Fibroblast of lung (primary cell): ENCODE measurements at regions not wholly inside any gene's neighbourhood (a gene's known extent, or its start where the extent isn't known, plus 50 kb on each side); places are given as distances from the start of the nearest gene placed in this dataset.
"Not testable (repeated sequence)": the region's sequence is repeated elsewhere in the genome, so short reads cannot be mapped to it uniquely, and the experiment has no call there.

ENCODE experiments used
- DNase-seq, 2 donors: peaks; one replicate each; pipeline versions ENCODE4 v3.0.0 to v3.0.0-alpha.2; 2010; ENCODE audit warnings: low read depth in 2 of 2
- H2AFZ ChIP-seq: 2 replicates; pipeline ENCODE4 v1.5.1; 2012; ENCODE audit warnings: low read length, control low read depth, inconsistent platforms
- H3K27ac ChIP-seq: 2 replicates; pipeline ENCODE4 v1.5.1; 2011; ENCODE audit warnings: low read length, control low read depth; ENCODE audit not compliant: insufficient read depth
- H3K27me3 ChIP-seq: 2 replicates; pipeline ENCODE4 v1.5.1; 2011; ENCODE audit warnings: mild to moderate bottlenecking, low read length; ENCODE audit not compliant: control insufficient read depth, insufficient read depth
- H3K36me3 ChIP-seq: 2 replicates; pipeline ENCODE4 v1.5.1; 2011; ENCODE audit warnings: low read length; ENCODE audit not compliant: control insufficient read depth, insufficient read depth
- H3K4me1 ChIP-seq: 2 replicates; pipeline ENCODE4 v1.5.1; 2011; ENCODE audit warnings: low read length; ENCODE audit not compliant: control insufficient read depth, insufficient read depth; ENCODE audit errors: extremely low read depth
- H3K4me2 ChIP-seq: 2 replicates; pipeline ENCODE4 v1.5.1; 2011; ENCODE audit warnings: low read length, control low read depth; ENCODE audit not compliant: insufficient read depth; ENCODE audit errors: extremely low read depth
- H3K4me3 ChIP-seq, 4 experiments: fragments of 200-600 bp in 1 of 4; sonication (generic) in 1 of 4; replicated peaks in 1 of 4; 2 replicates each; pipeline ENCODE4 v1.5.1; 2011 to 2016; ENCODE audit warnings: low read length in 4 of 4, low read depth in 3 of 4, mild to moderate bottlenecking in 3 of 4, control low read depth in 2 of 4, inconsistent platforms in 1 of 4, mixed read lengths in 1 of 4; ENCODE audit not compliant: insufficient read depth in 1 of 4; ENCODE audit errors: control extremely low read depth in 1 of 4
- H3K79me2 ChIP-seq: 2 replicates; pipeline ENCODE4 v1.5.1; 2012; ENCODE audit warnings: mild to moderate bottlenecking, low read length, inconsistent platforms; ENCODE audit not compliant: control insufficient read depth, insufficient read depth
- H3K9ac ChIP-seq: 2 replicates; pipeline ENCODE4 v1.5.1; 2011; ENCODE audit warnings: mild to moderate bottlenecking, low read length, control low read depth; ENCODE audit not compliant: insufficient read depth
- H3K9me3 ChIP-seq: 2 replicates; pipeline ENCODE4 v1.5.1; 2012; ENCODE audit warnings: low read depth, low read length; ENCODE audit not compliant: control insufficient read depth, insufficient read depth
- H4K20me1 ChIP-seq: 2 replicates; pipeline ENCODE4 v1.5.1; 2011; ENCODE audit warnings: low read length; ENCODE audit not compliant: control insufficient read depth, insufficient read depth; ENCODE audit errors: extremely low read depth
- EZH2 ChIP-seq: IDR thresholded peaks from 2 replicates; pipeline ENCODE4 v1.5.1; 2012; ENCODE audit warnings: low read length, control low read depth, mild to moderate bottlenecking; ENCODE audit errors: missing control alignments
- TF ChIP-seq, protein P1 (sequence below), 2 donors: IDR thresholded peaks in 1 of 2; conservative IDR thresholded peaks in 1 of 2; 1 replicate in 1 of 2; 2 replicates in 1 of 2; pipeline ENCODE4 v1.5.1; 2011 to 2012; ENCODE audit warnings: low read length in 2 of 2, control low read depth in 1 of 2, inconsistent platforms in 1 of 2, low read depth in 1 of 2, mild to moderate bottlenecking in 1 of 2

DNA sequence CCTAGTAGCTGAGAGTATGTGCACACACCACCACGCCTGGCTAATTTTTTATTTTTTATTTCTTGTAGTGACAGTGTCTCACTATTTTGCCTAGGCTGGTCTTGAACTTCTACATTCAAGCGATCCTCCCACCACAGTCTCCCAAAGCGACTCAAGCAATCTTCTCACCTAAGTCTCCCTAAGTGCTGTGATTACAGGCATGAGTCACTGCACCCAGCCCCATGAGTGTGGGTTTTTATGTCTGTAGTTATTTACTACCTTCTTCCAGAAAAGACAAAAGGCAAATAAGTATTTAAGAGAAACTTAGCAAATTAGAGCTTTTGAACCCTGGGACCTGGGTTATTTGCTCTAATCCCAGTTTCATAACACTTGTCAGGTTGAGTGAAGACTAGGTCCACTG lies 92.3 kb upstream of the HCRTR2 start:
- Histone ChIP-seq H3K4me2 (no peak overlapping the region), H4K20me1 (no peaks in the 10 kb centered on the region), H3K4me3 (no peak overlapping the region), H3K79me2 (no peaks in the 10 kb centered on the region), H3K9me3 (no peaks in the 10 kb centered on the region), H3K27me3 (no peaks in the 10 kb centered on the region), H3K9ac (no peak overlapping the region), H3K4me1 (no peaks in the 10 kb centered on the region), H3K27ac (no peak overlapping the region), H2AFZ (no peak overlapping the region), H3K36me3 (no peaks in the 10 kb centered on the region)
- no peak for DNase-seq
- TF ChIP-seq, protein P1, sequence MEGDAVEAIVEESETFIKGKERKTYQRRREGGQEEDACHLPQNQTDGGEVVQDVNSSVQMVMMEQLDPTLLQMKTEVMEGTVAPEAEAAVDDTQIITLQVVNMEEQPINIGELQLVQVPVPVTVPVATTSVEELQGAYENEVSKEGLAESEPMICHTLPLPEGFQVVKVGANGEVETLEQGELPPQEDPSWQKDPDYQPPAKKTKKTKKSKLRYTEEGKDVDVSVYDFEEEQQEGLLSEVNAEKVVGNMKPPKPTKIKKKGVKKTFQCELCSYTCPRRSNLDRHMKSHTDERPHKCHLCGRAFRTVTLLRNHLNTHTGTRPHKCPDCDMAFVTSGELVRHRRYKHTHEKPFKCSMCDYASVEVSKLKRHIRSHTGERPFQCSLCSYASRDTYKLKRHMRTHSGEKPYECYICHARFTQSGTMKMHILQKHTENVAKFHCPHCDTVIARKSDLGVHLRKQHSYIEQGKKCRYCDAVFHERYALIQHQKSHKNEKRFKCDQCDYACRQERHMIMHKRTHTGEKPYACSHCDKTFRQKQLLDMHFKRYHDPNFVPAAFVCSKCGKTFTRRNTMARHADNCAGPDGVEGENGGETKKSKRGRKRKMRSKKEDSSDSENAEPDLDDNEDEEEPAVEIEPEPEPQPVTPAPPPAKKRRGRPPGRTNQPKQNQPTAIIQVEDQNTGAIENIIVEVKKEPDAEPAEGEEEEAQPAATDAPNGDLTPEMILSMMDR (conservative IDR thresholded peaks at IDR 0.05 in 1 of 2, IDR thresholded peaks at IDR 0.05 in 1 of 2; ENCODE audit: low read depth in 1 of 2, low read length in 2 of 2), result no peak
- no peak for TF ChIP-seq EZH2

GRCh38 chr6:55088011-55088410 lies 86.3 kb upstream of the HCRTR2 start:
- not testable (repeated sequence) for H3K4me2 ChIP-seq, H3K36me3 ChIP-seq, H3K4me1 ChIP-seq, H3K79me2 ChIP-seq, H3K4me3 ChIP-seq, H3K9me3 ChIP-seq, H2AFZ ChIP-seq, H3K9ac ChIP-seq, H4K20me1 ChIP-seq, H3K27me3 ChIP-seq, H3K27ac ChIP-seq
- peak in 1 of 2 donors; percentile 27 for DNase-seq

- H3K27ac ChIP-seq, result no peak overlapping the region
- no peak overlapping the region for H3K4me3 ChIP-seq
- no peaks in the 10 kb centered on the region for H3K27me3 ChIP-seq
- H3K9me3 ChIP-seq, result no peaks in the 10 kb centered on the region
- no peaks in the 10 kb centered on the region for H3K79me2 ChIP-seq
- TF ChIP-seq, protein P1 (conservative IDR thresholded peaks at IDR 0.05 in 1 of 2, IDR thresholded peaks at IDR 0.05 in 1 of 2; ENCODE audit: low read depth in 1 of 2, low read length in 2 of 2), result no peak
- no peak for TF ChIP-seq EZH2
- H3K4me2 ChIP-seq, result no peak overlapping the region
- no peaks in the 10 kb centered on the region for H4K20me1 ChIP-seq
- no peaks in the 10 kb centered on the region for H3K36me3 ChIP-seq
- no peak for DNase-seq
- no peak overlapping the region for H3K9ac ChIP-seq
- H2AFZ ChIP-seq, result no peak overlapping the region
- no peaks in the 10 kb centered on the region for H3K4me1 ChIP-seq
Observed at GRCh38 chr6:55088902-55089301, 85.4 kb upstream of the HCRTR2 start.

DNA sequence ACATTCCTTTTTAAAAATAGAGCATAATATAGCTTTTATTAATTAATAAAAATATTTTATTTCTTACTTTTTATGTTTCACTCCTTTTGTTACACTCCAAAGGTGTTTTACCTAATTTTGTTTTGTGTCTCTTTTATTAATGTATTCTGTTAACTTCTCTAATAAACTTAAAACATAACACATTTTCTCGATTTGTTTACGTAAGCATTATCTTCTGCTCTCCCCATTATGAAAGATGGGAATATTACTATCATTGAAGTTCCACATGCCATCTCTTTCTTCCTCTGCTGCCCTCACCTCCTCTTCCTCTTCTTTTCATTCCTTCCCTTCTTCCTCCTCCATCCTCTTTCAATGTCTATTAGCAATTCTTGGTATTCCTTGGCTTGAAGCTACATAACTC lies 85.0 kb upstream of the HCRTR2 start:
- DNase-seq, result no peak

More for the DNA sequence above, 85.0 kb upstream of the HCRTR2 start:
- no peaks in the 10 kb centered on the region for H4K20me1 ChIP-seq
- no peaks in the 10 kb centered on the region for H3K27me3 ChIP-seq
- no peaks in the 10 kb centered on the region for H3K4me1 ChIP-seq
- H3K36me3 ChIP-seq, result no peaks in the 10 kb centered on the region
- H3K9ac ChIP-seq, result no peak overlapping the region
- no peak overlapping the region for H3K4me3 ChIP-seq
- H3K79me2 ChIP-seq, result no peaks in the 10 kb centered on the region
- TF ChIP-seq EZH2, result no peak
- TF ChIP-seq, protein P1 (conservative IDR thresholded peaks at IDR 0.05 in 1 of 2, IDR thresholded peaks at IDR 0.05 in 1 of 2; ENCODE audit: low read depth in 1 of 2, low read length in 2 of 2), result no peak
- H3K4me2 ChIP-seq, result no peak overlapping the region
- H3K27ac ChIP-seq, result no peak overlapping the region
- H3K9me3 ChIP-seq, result no peaks in the 10 kb centered on the region
- no peak overlapping the region for H2AFZ ChIP-seq
